ENCODE measurements at regions not wholly inside any gene's neighbourhood (a gene's known extent, or its start where the extent isn't known, plus 50 kb on each side); places are given as distances from the start of the nearest gene placed in this dataset.

GRCh38 chr4:81599742-81600380, 128.2 kb upstream of the RASGEF1B start:
- ATAC-seq (ENCODE audit: insufficient number of reproducible peaks, low FRiP score, low read depth) (no peak), DNase-seq (ENCODE audit: low spot score) (no peak)
- no peaks in the 10 kb centered on the region for H3K36me3 ChIP-seq
- no peak overlapping the region for H3K27ac ChIP-seq
- no peaks in the 10 kb centered on the region for H3K27me3 ChIP-seq (replicated peaks; ENCODE audit: insufficient read depth)
- TF ChIP-seq CTCF (IDR thresholded peaks at IDR 0.05) = no peak
- H3K9me3 ChIP-seq = no peaks in the 10 kb centered on the region
- no peak overlapping the region for H3K4me3 ChIP-seq
- peaks cover 0 to under 1% of the 10 kb centered on the region in 2 donors for H3K4me1 ChIP-seq (ENCODE audit: control insufficient read depth in 1 of 2, low read depth in 2 of 2)

DNA sequence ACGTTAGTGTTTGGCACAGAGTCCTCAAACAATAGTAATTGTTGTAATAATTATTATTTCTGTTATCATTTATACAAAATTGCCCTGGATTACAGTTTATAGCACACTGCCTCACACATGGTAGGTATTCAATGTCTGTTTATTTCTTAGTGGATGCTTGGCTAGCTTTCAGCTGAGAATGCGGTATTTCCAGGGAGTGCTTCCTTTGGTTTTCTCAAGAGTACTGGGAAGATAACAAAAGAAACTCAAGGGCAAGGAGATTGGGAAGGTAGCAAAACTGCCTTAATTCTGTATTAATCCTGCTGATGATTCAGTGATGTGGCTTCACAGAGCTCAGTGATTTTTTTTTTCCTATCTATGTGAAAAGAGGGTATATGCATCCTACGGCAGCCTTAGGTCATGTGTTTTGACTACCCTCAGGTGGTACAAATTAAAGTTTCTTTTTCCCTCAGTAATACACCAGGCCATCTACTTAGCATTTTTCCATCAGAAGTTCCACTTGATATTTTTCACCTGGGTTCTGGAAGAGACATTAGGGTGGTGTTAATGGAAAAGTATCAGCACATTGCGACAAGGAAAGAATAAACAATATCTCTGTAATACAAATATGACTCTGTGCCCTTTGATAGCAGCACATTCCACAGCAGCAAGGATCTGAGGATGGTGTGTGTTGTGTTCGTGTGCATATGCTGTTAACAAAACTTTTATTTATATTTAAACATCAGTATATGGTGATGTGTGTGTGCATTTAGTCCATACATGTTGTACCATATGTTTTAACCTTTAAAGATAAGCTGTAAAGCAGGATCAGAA, 124.3 kb upstream of the RASGEF1B start:
- Histone ChIP-seq H3K4me3 (no peak overlapping the region), H3K4me1 (ENCODE audit: control insufficient read depth in 1 of 2, low read depth in 2 of 2) (peaks cover 0 to 4% of the 10 kb centered on the region in 2 donors), H3K27me3 (replicated peaks; ENCODE audit: insufficient read depth) (no peaks in the 10 kb centered on the region), H3K9me3 (no peaks in the 10 kb centered on the region), H3K36me3 (no peaks in the 10 kb centered on the region), H3K27ac (no peak overlapping the region)
- ATAC-seq (ENCODE audit: insufficient number of reproducible peaks, low FRiP score, low read depth) = no peak
- no peak for DNase-seq (ENCODE audit: low spot score)
- no peak for TF ChIP-seq CTCF (IDR thresholded peaks at IDR 0.05)

GRCh38 chr4:81595287-81595686, 123.6 kb upstream of the RASGEF1B start:
- no peak for DNase-seq (ENCODE audit: low spot score)
- ATAC-seq (ENCODE audit: insufficient number of reproducible peaks, low FRiP score, low read depth) = no peak
- Histone ChIP-seq H3K27ac (no peak overlapping the region), H3K36me3 (no peaks in the 10 kb centered on the region), H3K4me1 (ENCODE audit: control insufficient read depth in 1 of 2, low read depth in 2 of 2) (peaks cover 0 to 4% of the 10 kb centered on the region in 2 donors), H3K9me3 (no peaks in the 10 kb centered on the region), H3K27me3 (replicated peaks; ENCODE audit: insufficient read depth) (no peaks in the 10 kb centered on the region), H3K4me3 (no peak overlapping the region)
- TF ChIP-seq CTCF (IDR thresholded peaks at IDR 0.05) = no peak

DNA sequence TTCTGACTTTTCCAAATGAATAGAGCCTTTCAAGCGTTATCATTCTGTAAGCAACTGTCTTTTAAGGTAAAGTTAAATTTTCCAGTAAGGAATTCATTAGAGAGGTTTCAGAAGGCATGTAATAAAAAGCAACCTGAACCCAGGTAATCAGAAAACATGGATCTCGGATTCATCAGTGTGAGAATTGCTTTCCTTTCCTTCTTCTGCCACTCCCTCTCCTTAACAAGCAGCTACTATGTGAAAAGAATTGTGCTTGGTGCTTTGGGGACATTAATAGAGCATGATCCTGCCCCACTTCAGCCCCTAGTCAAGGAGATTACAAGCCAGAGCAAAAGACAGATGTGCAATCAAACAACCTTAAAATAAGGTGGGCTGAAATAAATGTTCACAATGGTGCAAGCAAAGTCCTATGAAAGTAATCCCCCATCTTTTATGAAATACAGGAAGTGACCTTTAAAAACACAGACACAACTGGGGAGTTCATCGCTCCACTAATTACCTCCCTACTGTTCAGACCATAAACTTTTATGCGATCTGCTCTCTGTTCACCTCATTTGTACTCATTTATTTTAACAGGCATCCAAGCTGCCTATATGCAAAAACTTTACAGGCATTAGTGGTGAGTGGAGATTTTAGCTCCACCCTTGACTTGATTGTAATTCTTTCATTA, 122.9 kb upstream of the RASGEF1B start:
- no peak for TF ChIP-seq CTCF (IDR thresholded peaks at IDR 0.05)
- Histone ChIP-seq H3K4me1 (ENCODE audit: control insufficient read depth in 1 of 2, low read depth in 2 of 2) (peaks cover 0 to 4% of the 10 kb centered on the region in 2 donors), H3K4me3 (no peak overlapping the region), H3K9me3 (no peaks in the 10 kb centered on the region), H3K27me3 (replicated peaks; ENCODE audit: insufficient read depth) (no peaks in the 10 kb centered on the region), H3K36me3 (no peaks in the 10 kb centered on the region), H3K27ac (no peak overlapping the region)
- DNase-seq (ENCODE audit: low spot score) (no peak), ATAC-seq (ENCODE audit: insufficient number of reproducible peaks, low FRiP score, low read depth) (no peak)

DNA sequence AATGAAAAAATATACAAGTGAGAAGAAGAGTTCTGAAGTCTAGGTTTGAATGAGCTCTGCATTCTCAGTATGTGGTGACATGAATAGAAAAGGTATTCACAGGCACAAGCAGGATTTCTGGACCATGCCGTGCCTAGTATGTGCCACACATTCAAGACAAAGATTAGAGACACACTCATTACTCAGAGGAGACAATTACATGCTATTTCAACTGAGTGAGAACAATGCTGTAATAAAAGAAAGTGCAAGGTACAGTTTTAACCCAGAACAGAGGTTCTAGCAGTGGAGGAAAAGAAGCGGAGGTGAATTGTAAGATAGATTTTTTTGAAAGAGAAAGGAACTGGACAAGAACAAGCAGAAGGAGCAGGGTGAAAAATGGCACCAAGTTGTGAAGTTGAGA, 121.0 kb upstream of the RASGEF1B start:
- Histone ChIP-seq H3K9me3 (no peaks in the 10 kb centered on the region), H3K4me3 (no peak overlapping the region), H3K36me3 (no peaks in the 10 kb centered on the region), H3K27ac (no peak overlapping the region), H3K4me1 (ENCODE audit: control insufficient read depth in 1 of 2, low read depth in 2 of 2) (peaks cover 0 to 4% of the 10 kb centered on the region in 2 donors), H3K27me3 (replicated peaks; ENCODE audit: insufficient read depth) (no peaks in the 10 kb centered on the region)
- no peak for TF ChIP-seq CTCF (IDR thresholded peaks at IDR 0.05)
- no peak for ATAC-seq (ENCODE audit: insufficient number of reproducible peaks, low FRiP score, low read depth)
- no peak for DNase-seq (ENCODE audit: low spot score)

Data from thoracic aorta (tissue), 2 donors.